HEK293T (cell line): ENCODE measurements at regions not wholly inside any gene's neighbourhood (a gene's known extent, or its start where the extent isn't known, plus 50 kb on each side); places are given as distances from the start of the nearest gene placed in this dataset.
"Not testable (repeated sequence)": the region's sequence is repeated elsewhere in the genome, so short reads cannot be mapped to it uniquely, and the experiment has no call there.

ENCODE experiments used
- CTCF ChIA-PET: fragments of 350-600 bp; formaldehyde crosslinking; extraction: SDS; loops from one replicate; lab custom pipeline; 2021; ENCODE audit warnings: antibody characterized with exemption, inconsistent platforms; lab: Yijun Ruan, JAX
- POLR2A ChIA-PET: fragments of 350-600 bp; formaldehyde crosslinking; extraction: SDS; loops from one replicate; lab custom pipeline; 2020; ENCODE audit warnings: antibody characterized with exemption, inconsistent platforms; lab: Yijun Ruan, JAX
- DNase-seq: peaks from one replicate; pipeline ENCODE4 v3.0.0; 2012; ENCODE audit warnings: mixed read lengths; ENCODE audit errors: extremely low spot score
- ARNT ChIP-seq: fragments of 450-650 bp; IDR thresholded peaks from 2 replicates; pipeline ENCODE4 v1.6.1; 2017; ENCODE audit warnings: mild to moderate bottlenecking
- BHLHE40 ChIP-seq: fragments of 450-650 bp; IDR thresholded peaks from 2 replicates; pipeline ENCODE4 v1.6.1; 2016; ENCODE audit warnings: mild to moderate bottlenecking, moderate library complexity, borderline replicate concordance
- CTBP1 ChIP-seq: fragments of 450-650 bp; IDR thresholded peaks from 2 replicates; pipeline ENCODE4 v1.6.1; 2016; ENCODE audit warnings: borderline replicate concordance
- ELF4 ChIP-seq: fragments of 450-650 bp; IDR thresholded peaks from 2 replicates; pipeline ENCODE4 v1.6.1; 2017; ENCODE audit warnings: antibody characterized with exemption
- FOXA1 ChIP-seq: fragments of 450-650 bp; IDR thresholded peaks from 2 replicates; pipeline ENCODE4 v1.6.1; 2016; ENCODE audit warnings: mild to moderate bottlenecking
- FOXK2 ChIP-seq: fragments of 450-650 bp; IDR thresholded peaks from 2 replicates; pipeline ENCODE4 v1.6.1; 2016; ENCODE audit warnings: mild to moderate bottlenecking
- FOXM1 ChIP-seq: fragments of 450-650 bp; IDR thresholded peaks from 2 replicates; pipeline ENCODE4 v1.6.1; 2017; ENCODE audit warnings: mild to moderate bottlenecking, borderline replicate concordance
- HDGF ChIP-seq: fragments of 450-650 bp; IDR thresholded peaks from 2 replicates; pipeline ENCODE4 v1.6.1; 2017; ENCODE audit warnings: antibody characterized with exemption, borderline replicate concordance
- L3MBTL2 ChIP-seq: fragments of 450-650 bp; conservative IDR thresholded peaks from 2 replicates; pipeline ENCODE4 v1.6.1; 2016; ENCODE audit warnings: mild to moderate bottlenecking
- LEF1 ChIP-seq: fragments of 450-650 bp; IDR thresholded peaks from 2 replicates; pipeline ENCODE4 v1.6.1; 2017; ENCODE audit warnings: mild to moderate bottlenecking, borderline replicate concordance
- NFRKB ChIP-seq: fragments of 450-650 bp; IDR thresholded peaks from 2 replicates; pipeline ENCODE4 v1.6.1; 2016; ENCODE audit warnings: mild to moderate bottlenecking, moderate library complexity
- SP1 ChIP-seq: fragments of 450-650 bp; IDR thresholded peaks from 2 replicates; pipeline ENCODE4 v1.6.1; 2017
- SUZ12 ChIP-seq: fragments of 450-650 bp; IDR thresholded peaks from 2 replicates; pipeline ENCODE4 v1.6.1; 2016; ENCODE audit warnings: mild to moderate bottlenecking
- TARDBP ChIP-seq: fragments of 450-650 bp; IDR thresholded peaks from 2 replicates; pipeline ENCODE4 v1.6.1; 2016
- ZNF384 ChIP-seq: fragments of 450-650 bp; IDR thresholded peaks from 2 replicates; pipeline ENCODE4 v1.6.1; 2016
- TF ChIP-seq, protein P1 (sequence below): fragments of 450-650 bp; IDR thresholded peaks from 2 replicates; pipeline ENCODE4 v1.6.1; 2016

DNA sequence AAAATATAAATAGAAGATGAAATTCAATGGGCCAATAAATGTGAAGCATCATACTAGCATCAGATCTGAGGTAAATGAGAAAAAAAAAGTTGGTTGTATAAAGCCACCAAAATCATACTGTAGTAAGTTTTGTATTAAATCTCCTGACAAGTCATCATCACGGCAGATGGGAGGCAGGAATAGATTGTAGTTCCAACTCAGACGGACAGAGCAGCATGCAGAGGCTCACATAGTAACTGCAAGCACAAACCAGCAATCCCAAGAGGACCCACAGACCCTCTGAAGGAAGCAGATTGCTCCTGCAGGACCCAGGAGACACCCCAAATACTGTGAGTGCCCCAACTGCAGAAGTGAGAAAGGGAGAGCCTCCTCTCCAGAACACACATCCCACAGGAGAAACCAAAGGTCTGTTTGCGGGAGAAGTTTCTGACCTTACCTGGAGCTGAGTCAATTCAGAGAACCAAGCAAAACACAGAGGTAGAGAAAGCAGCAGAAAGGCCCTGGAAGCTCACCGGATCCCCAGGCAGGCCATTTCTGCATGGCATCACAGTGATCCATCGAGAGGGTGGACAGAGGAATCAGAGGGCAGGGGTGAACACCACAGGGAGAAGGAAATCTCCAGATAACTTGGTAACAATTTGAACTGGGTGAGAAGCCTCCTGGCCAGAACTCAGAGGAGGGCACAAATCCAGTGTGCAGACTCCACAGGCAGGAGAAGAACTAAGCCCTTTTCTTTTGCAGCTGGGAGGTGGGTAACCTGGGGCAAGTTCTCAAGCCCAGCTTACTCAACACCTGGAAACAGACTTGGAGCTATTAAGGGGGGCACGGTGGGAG lies 141.6 kb upstream of the ARHGEF26 start:
- ChIA-PET CTCF (no interaction called here), POLR2A (no interaction called here)
- no peak for DNase-seq
- TF ChIP-seq, protein P1, sequence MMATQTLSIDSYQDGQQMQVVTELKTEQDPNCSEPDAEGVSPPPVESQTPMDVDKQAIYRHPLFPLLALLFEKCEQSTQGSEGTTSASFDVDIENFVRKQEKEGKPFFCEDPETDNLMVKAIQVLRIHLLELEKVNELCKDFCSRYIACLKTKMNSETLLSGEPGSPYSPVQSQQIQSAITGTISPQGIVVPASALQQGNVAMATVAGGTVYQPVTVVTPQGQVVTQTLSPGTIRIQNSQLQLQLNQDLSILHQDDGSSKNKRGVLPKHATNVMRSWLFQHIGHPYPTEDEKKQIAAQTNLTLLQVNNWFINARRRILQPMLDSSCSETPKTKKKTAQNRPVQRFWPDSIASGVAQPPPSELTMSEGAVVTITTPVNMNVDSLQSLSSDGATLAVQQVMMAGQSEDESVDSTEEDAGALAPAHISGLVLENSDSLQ = no peak
- no peak for TF ChIP-seq ARNT
- no peak for TF ChIP-seq L3MBTL2
- TF ChIP-seq CTBP1 = no peak
- no peak for TF ChIP-seq ZNF384
- no peak for TF ChIP-seq HDGF
- TF ChIP-seq FOXM1 = no peak
- no peak for TF ChIP-seq BHLHE40
- no peak for TF ChIP-seq FOXA1
- no peak for TF ChIP-seq TARDBP
- no peak for TF ChIP-seq SUZ12
- no peak for TF ChIP-seq ELF4
- no peak for TF ChIP-seq SP1

DNA sequence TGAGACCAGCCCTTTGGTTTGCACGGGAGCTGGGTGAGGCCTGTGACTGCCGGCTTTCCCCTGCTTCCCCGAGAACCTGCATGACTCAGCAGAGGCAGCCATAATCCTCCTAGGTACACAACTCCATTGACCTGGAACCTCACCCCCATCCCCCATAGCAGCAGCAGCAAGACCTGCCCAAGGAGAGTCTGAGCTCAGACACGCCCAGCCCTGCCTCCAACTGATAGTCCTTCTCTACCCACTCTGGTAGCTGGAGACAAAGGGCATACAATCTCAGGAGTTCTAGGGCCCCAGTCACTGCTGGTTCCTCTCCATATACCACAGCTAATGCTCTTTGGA lies 141.0 kb upstream of the ARHGEF26 start:
- no peak for DNase-seq
- ChIA-PET POLR2A (no interaction called here), CTCF (no interaction called here)

DNA sequence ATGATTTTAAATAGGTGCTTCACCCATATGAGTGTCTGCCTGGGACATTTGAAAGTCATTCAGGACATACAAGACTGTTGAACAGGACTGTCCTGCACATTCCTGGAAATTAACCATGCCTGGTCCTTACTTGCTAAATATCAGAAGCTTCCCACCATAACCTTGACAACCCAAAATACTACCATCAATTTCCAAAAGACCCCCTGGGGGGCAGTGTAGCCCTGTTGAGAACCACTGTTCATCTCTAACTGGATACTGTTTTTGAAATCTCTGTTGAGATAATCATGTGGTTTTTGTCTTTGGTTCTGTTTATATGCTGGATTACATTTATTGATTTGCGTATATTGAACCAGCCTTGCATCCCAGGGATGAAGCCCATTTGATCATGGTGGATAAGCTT lies 123.8 kb upstream of the ARHGEF26 start:
- DNase-seq, CTCF ChIA-PET, POLR2A ChIA-PET: not testable (repeated sequence)

More for the DNA sequence above, 141.0 kb upstream of the ARHGEF26 start:
- TF ChIP-seq ZNF384 = no peak
- no peak for TF ChIP-seq BHLHE40
- no peak for TF ChIP-seq ARNT
- TF ChIP-seq ELF4 = no peak
- no peak for TF ChIP-seq SP1
- no peak for TF ChIP-seq HDGF
- TF ChIP-seq, protein P1 = no peak
- TF ChIP-seq L3MBTL2 = no peak
- TF ChIP-seq FOXM1 = no peak

DNA sequence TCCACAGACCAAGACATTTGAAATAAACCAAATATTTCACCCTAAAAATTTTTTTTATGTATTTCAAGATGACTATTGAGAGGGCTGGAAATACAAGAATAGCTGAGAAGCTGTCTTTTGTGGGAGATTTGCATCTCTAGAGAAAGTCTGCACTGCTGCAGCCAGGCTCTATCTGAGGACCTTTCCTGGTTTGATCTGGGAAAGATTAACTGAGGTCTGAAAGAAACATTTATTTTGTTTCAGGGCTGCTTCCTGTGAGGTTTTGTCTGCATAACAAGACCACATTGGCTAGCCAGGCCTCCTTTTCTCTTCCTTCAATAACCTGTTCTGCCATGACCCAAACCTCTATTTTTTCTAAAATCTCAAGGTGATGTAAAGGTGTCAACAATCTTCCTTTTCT lies 117.5 kb upstream of the ARHGEF26 start:
- DNase-seq = no peak
- ChIA-PET POLR2A (no interaction called here), CTCF (no interaction called here)
- TF ChIP-seq SUZ12 (no peak), ZNF384 (no peak), FOXA1 (no peak), BHLHE40 (no peak), NFRKB (no peak), FOXM1 (no peak), FOXK2 (no peak), ARNT (no peak), CTBP1 (no peak)
- TF ChIP-seq, protein P1 = no peak

DNA sequence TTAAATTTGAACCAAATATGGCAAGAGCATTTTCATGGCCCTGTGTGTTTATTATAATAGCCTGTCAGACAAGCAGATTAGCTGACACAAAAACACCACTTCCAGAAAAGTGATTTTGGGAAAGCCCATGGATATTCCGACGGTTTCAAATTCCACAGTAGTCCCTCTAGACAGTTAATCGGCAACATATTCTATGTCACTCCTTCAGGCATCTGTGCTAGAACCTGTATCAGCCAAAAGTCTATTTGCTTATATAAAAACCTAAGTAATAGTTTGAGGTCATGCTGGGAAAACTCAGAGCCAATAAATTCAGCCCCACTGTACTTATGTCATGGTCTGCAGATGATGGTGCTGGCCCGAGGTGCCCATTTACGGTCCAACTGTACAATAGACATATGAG lies 110.2 kb upstream of the ARHGEF26 start:
- no peak for DNase-seq
- POLR2A ChIA-PET = no interaction called here
- no peak for TF ChIP-seq FOXM1
- TF ChIP-seq BHLHE40 = no peak
- no peak for TF ChIP-seq LEF1
- no peak for TF ChIP-seq ZNF384
- no peak for TF ChIP-seq L3MBTL2
- TF ChIP-seq ARNT = no peak
- no peak for TF ChIP-seq SP1
- no peak for TF ChIP-seq NFRKB
- TF ChIP-seq ELF4 = no peak
- TF ChIP-seq, protein P1 = no peak
- no peak for TF ChIP-seq FOXA1
- TF ChIP-seq FOXK2 = no peak
- TF ChIP-seq HDGF = no peak
- TF ChIP-seq TARDBP = no peak
- no peak for TF ChIP-seq SUZ12
- no peak for TF ChIP-seq CTBP1
- CTCF ChIA-PET = no interaction called here

DNA sequence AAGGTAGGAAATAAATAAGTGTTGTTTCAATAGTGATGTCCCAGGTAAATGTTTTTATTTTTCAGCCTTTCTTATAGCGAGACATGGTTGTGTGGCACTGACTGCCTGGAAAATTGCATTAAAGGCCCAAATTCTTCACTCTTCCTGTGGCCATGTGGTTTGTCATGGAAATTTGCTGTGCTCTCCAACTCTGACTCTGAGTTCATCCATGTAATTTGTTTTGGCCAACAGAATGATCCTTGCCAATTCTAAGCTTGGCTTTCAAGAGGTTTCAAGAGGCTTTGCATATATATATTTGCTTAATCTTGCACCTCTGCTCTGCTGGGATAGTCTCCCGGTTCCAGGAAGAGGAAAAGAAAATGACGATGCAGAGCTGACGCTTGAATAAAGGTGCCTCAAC lies 107.5 kb upstream of the ARHGEF26 start:
- CTCF ChIA-PET = no interaction called here
- TF ChIP-seq SUZ12 (no peak), LEF1 (no peak), NFRKB (no peak), SP1 (no peak), FOXA1 (no peak), FOXM1 (no peak), CTBP1 (no peak), BHLHE40 (no peak), ZNF384 (no peak), FOXK2 (no peak), TARDBP (no peak), L3MBTL2 (no peak), ELF4 (no peak), HDGF (no peak)
- TF ChIP-seq, protein P1 = no peak
- POLR2A ChIA-PET = no interaction called here
- no peak for DNase-seq
